Erythroblast (primary cell): ENCODE measurements at regions not wholly inside any gene's neighbourhood (a gene's known extent, or its start where the extent isn't known, plus 50 kb on each side); places are given as distances from the start of the nearest gene placed in this dataset.

Experiments used
- GATA1 ChIP-seq: IDR thresholded peaks from 2 replicates; pipeline ENCODE4 v1.6.1; 2011; ENCODE audit warnings: low read depth, mild to moderate bottlenecking, control low read depth, low read length, moderate library complexity
- POLR2A ChIP-seq: IDR thresholded peaks from 2 replicates; pipeline ENCODE4 v1.6.1; 2011; ENCODE audit warnings: mild to moderate bottlenecking, low read length

DNA sequence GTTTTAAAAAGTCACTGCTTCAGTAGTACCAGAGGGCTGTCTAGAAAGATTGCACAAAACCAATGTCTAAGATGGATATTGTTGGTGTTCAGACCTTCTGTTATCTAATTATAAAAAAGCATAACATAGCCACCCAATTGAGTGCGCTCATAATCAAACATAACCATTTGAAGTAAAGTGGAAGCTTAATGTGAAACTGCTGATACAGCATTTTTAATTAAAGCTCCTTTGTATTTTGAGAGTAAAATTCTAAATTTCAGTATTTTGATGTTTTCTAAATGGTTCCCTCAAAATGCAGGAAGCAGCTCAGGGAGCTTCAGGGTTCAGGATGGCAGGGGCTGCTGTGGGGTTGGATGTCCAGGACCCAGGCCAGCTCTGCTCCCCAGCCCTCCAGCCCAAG is 291.8 kb upstream of the ZFP64 start:
- no peak for TF ChIP-seq POLR2A
- TF ChIP-seq GATA1, result no peak
